GM06990 (cell line): ENCODE measurements at regions not wholly inside any gene's neighbourhood (a gene's known extent, or its start where the extent isn't known, plus 50 kb on each side); places are given as distances from the start of the nearest gene placed in this dataset.
"Not testable (repeated sequence)": the region's sequence is repeated elsewhere in the genome, so short reads cannot be mapped to it uniquely, and the experiment has no call there.

Experiments used
- DNase-seq: peaks from one replicate; pipeline ENCODE4 v3.0.0-alpha.2; 2011; ENCODE audit not compliant: insufficient read length; ENCODE audit errors: extremely low read depth
- H3K27me3 ChIP-seq: replicated peaks from 2 replicates; pipeline ENCODE4 v1.6.0; 2011; ENCODE audit warnings: low read length; ENCODE audit not compliant: control insufficient read depth, insufficient read depth
- H3K36me3 ChIP-seq: 2 replicates; pipeline ENCODE4 v1.5.1; 2011; ENCODE audit warnings: low read length; ENCODE audit not compliant: control insufficient read depth, insufficient read depth
- H3K4me3 ChIP-seq: replicated peaks from 2 replicates; pipeline ENCODE4 v1.5.1; 2011; ENCODE audit warnings: low read depth, mild to moderate bottlenecking, control low read depth, low read length
- TF ChIP-seq, protein P1 (sequence below): IDR thresholded peaks from 2 replicates; pipeline ENCODE4 v1.5.1; 2011; ENCODE audit warnings: low read length, control low read depth, mild to moderate bottlenecking, inconsistent platforms; ENCODE audit not compliant: insufficient read depth, poor library complexity, severe bottlenecking

GRCh38 chrX:63275127-63275526 lies 76.0 kb downstream of the SPIN4 start:
- no peaks in the 10 kb centered on the region for H3K36me3 ChIP-seq
- no peak overlapping the region for H3K4me3 ChIP-seq
- TF ChIP-seq, protein P1, sequence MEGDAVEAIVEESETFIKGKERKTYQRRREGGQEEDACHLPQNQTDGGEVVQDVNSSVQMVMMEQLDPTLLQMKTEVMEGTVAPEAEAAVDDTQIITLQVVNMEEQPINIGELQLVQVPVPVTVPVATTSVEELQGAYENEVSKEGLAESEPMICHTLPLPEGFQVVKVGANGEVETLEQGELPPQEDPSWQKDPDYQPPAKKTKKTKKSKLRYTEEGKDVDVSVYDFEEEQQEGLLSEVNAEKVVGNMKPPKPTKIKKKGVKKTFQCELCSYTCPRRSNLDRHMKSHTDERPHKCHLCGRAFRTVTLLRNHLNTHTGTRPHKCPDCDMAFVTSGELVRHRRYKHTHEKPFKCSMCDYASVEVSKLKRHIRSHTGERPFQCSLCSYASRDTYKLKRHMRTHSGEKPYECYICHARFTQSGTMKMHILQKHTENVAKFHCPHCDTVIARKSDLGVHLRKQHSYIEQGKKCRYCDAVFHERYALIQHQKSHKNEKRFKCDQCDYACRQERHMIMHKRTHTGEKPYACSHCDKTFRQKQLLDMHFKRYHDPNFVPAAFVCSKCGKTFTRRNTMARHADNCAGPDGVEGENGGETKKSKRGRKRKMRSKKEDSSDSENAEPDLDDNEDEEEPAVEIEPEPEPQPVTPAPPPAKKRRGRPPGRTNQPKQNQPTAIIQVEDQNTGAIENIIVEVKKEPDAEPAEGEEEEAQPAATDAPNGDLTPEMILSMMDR = peak; percentile 67
- no peaks in the 10 kb centered on the region for H3K27me3 ChIP-seq
- DNase-seq = no peak

GRCh38 chrX:63270873-63271272 lies 80.3 kb downstream of the SPIN4 start:
- no peaks in the 10 kb centered on the region for H3K27me3 ChIP-seq
- no peak overlapping the region for H3K4me3 ChIP-seq
- no peak for DNase-seq
- TF ChIP-seq, protein P1 = no peak
- H3K36me3 ChIP-seq = no peaks in the 10 kb centered on the region

GRCh38 chrX:63258144-63258543 lies 93.0 kb downstream of the SPIN4 start:
- Histone ChIP-seq H3K4me3 (no peak overlapping the region), H3K27me3 (no peaks in the 10 kb centered on the region), H3K36me3 (no peaks in the 10 kb centered on the region)
- no peak for DNase-seq
- TF ChIP-seq, protein P1 = no peak

DNA sequence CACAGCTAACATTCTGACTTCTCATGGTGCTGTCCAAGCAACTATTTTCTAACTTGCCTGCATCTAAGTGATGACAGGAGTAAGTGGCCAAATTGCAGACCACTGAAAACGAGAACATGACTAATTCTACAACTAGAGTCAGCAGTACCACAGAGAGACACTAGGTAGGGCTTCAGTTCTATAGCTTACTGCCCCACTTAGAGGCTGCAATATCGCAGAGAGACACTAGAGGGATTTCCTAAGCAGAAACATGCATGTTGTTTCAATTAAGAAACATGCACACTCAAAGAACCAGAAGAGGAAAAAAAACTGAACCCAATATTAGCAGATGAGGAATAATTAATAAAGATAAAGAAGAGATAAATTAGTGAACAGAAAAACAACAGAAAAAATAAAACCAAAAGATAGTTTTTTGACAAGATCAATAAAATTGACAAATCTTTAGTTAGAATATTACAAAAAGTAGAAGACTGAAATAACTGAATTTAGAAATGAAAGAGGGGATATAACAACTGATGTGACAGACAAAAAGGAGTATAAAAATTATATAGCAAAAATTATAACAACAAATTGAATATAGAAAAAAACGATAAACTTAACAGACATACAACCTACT lies 100.8 kb downstream of the SPIN4 start:
- TF ChIP-seq, protein P1 = peak; percentile 76
- DNase-seq = peak; percentile 30

DNA sequence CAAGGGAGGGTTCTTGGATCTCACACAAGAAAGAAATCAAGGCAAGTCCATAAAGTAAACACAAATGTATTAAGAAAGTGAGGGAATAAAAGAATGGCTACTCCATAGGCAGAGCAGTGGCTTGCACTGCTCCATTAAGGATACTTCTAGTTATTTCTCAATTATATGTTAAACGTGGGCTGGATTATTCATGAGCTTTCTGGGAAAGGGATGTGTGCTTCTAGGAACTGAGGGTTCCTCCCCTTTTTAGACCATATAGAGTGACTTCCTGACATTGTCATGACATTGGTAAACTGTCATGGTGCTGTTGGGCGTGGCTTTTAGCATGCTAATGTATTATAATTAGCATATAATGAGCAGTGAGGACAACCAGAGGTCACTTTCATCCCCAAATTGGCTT lies 108.4 kb downstream of the SPIN4 start:
- H3K27me3 ChIP-seq, DNase-seq, H3K36me3 ChIP-seq, H3K4me3 ChIP-seq: not testable (repeated sequence)

More for the DNA sequence above, 100.8 kb downstream of the SPIN4 start:
- Histone ChIP-seq H3K4me3 (no peak overlapping the region), H3K36me3 (no peaks in the 10 kb centered on the region), H3K27me3 (no peaks in the 10 kb centered on the region)

DNA sequence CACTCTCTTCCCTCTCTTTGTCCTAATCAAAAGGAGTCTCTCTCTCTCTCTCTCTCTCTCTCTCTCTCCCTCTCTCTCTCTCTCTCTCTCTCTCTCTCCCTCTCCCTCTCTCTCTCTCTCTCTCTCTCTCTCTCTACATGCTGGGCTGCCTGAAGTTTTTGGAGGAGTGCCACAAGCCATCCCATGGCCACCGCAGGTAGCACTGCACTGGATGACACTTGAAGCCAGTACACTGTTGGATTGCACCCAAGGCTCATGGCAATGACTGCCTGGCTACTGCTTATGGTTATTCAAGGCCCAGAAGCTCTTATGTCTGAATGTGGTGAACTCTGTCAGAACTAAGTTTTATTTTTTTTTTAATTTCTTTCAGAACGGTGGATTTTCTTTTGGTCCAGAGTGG lies 115.2 kb downstream of the SPIN4 start:
- not testable (repeated sequence) for H3K27me3 ChIP-seq, H3K4me3 ChIP-seq, DNase-seq, H3K36me3 ChIP-seq

DNA sequence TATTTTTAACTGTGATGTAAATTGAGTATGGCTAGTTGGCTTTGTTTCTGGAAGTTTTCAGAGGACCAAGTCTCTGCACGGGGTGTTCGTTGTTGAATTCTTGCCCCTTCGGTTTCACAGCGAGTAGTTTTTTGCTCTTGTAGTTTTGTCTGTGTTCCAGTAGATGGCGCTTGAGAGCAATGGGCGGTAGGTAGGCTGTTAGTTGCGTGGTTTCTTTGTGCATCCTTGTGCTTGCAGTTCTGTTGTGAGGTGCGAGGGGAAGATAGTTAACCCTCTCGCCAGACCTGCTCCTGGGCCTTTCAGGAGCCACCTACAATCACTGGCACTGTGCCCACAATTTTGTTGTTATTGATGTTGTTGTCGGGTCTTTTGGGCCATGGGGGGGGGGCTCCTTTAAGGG lies 118.1 kb downstream of the SPIN4 start:
- H3K36me3 ChIP-seq, H3K4me3 ChIP-seq, H3K27me3 ChIP-seq, DNase-seq: not testable (repeated sequence)

DNA sequence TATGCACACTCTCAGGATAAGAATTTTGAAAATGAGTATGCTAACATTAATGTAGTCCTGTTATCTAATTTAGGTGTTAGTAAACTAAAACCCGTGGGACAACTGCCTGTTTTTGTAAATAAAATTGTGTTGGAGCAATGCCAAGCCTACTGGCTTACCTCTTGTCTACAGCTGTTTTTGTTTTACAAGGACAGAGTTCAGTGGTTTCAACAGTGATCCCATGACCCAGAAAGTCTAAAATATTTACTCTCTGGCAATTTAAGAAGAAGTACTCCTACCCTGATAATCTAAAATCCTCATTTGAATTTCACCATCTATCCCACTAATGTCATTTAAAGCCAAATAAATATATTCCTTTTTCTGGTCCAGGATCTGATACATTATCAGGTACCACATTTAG lies 132.9 kb downstream of the SPIN4 start:
- H3K4me3 ChIP-seq, DNase-seq, H3K27me3 ChIP-seq, H3K36me3 ChIP-seq: not testable (repeated sequence)

DNA sequence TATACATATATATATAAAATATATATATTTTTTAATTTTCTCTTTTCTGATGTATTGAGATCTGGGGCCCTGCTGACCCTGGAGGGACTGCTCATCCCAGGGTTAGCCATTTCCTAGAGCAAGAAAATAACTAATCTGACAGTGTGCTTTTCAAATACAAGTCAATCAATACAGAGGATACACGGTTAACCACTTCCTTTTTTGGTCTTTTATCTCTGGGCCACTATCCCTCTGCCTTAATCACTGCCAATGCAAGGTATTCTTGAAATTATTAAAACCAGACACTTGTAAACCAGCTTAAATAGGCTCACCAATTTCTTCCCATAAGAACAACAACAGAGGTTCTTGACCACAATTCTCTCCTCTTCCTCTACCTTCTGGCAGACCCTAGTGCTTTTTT lies 133.6 kb downstream of the SPIN4 start:
- H3K27me3 ChIP-seq, H3K4me3 ChIP-seq, DNase-seq: not testable (repeated sequence)

GRCh38 chrX:63209645-63210044 lies 141.5 kb downstream of the SPIN4 start:
- H3K4me3 ChIP-seq, DNase-seq, H3K27me3 ChIP-seq, H3K36me3 ChIP-seq: not testable (repeated sequence)

More for the DNA sequence above, 133.6 kb downstream of the SPIN4 start:
- not testable (repeated sequence) for H3K36me3 ChIP-seq
